GM19240 (cell line): ENCODE measurements at regions not wholly inside any gene's neighbourhood (a gene's known extent, or its start where the extent isn't known, plus 50 kb on each side); places are given as distances from the start of the nearest gene placed in this dataset.

Source experiments
- DNase-seq: peaks from one replicate; pipeline ENCODE4 v3.0.0; 2011; ENCODE audit warnings: low spot score; ENCODE audit not compliant: insufficient read length

GRCh38 chr7:36802459-36803135 is 78.3 kb upstream of the AOAH start:
- DNase-seq, result no peak

- DNase-seq, result no peak
Measured at GRCh38 chr7:36796850-36797536, 72.7 kb upstream of the AOAH start.

- no peak for DNase-seq
Measured at GRCh38 chr7:36795451-36796021, 71.2 kb upstream of the AOAH start.

GRCh38 chr7:36794689-36795088 is 70.4 kb upstream of the AOAH start:
- DNase-seq, result no peak

- no peak for DNase-seq
Measured at GRCh38 chr7:36792421-36792820, 68.1 kb upstream of the AOAH start.

- no peak for DNase-seq
Measured at GRCh38 chr7:36790311-36790787, 66.1 kb upstream of the AOAH start.

- DNase-seq, result no peak
Measured at GRCh38 chr7:36788825-36789470, 64.7 kb upstream of the AOAH start.

- no peak for DNase-seq
Measured at GRCh38 chr7:36787933-36788378, 63.7 kb upstream of the AOAH start.

- DNase-seq, result peak; percentile 35
Measured at GRCh38 chr7:36784991-36785940, 61.0 kb upstream of the AOAH start.

- DNase-seq, result no peak
Measured at GRCh38 chr7:36781011-36781738, 56.9 kb upstream of the AOAH start.

GRCh38 chr7:36777855-36778254 is 53.6 kb upstream of the AOAH start:
- no peak for DNase-seq

- no peak for DNase-seq
Measured at GRCh38 chr7:36777062-36777461, 52.8 kb upstream of the AOAH start.

GRCh38 chr7:36775676-36776075 is 51.4 kb upstream of the AOAH start:
- DNase-seq, result no peak

GRCh38 chr7:36775061-36775620 is 50.8 kb upstream of the AOAH start:
- no peak for DNase-seq
